ENCODE measurements at regions not wholly inside any gene's neighbourhood (a gene's known extent, or its start where the extent isn't known, plus 50 kb on each side); places are given as distances from the start of the nearest gene placed in this dataset.

GRCh38 chr5:43967165-43967564 is 364.2 kb downstream of the NNT start:
- intact Hi-C loops (cut with micrococcal nuclease; ENCODE audit: unreplicated experiment): no loop called here
- no peak for ATAC-seq
- Histone ChIP-seq H3K79me2 (ENCODE audit: insufficient read depth, low read length) (no peaks in the 10 kb centered on the region), H3K9me3 (ENCODE audit: low read length) (no peaks in the 10 kb centered on the region), H4K20me1 (ENCODE audit: insufficient read depth, low read length) (no peaks in the 10 kb centered on the region), H3K36me3 (replicated peaks in 1 of 2; ENCODE audit: control insufficient read depth in 1 of 2, insufficient read depth in 2 of 2, low read length in 2 of 2) (no peaks in the 10 kb centered on the region), H3K4me3 (replicated peaks in 1 of 3; ENCODE audit: insufficient read depth in 1 of 3, low read depth in 2 of 3, low read length in 3 of 3) (no peak overlapping the region), H2AFZ (ENCODE audit: low read length) (no peak overlapping the region), H3K4me1 (ENCODE audit: insufficient read depth, low read length) (no peaks in the 10 kb centered on the region), H3K9ac (ENCODE audit: insufficient read depth, low read depth, low read length) (no peak overlapping the region), H3K27ac (ENCODE audit: extremely low read length, insufficient read depth, low read length) (no peak overlapping the region), H3K4me2 (ENCODE audit: low read depth, low read length) (no peak overlapping the region), H3K27me3 (ENCODE audit: control insufficient read depth in 1 of 2, insufficient read depth in 2 of 2, low read length in 2 of 2) (no peaks in the 10 kb centered on the region)
- TF ChIP-seq ZNF816 (CRISPR knock-in tag; IDR thresholded peaks at IDR 0.05; ENCODE audit: borderline replicate concordance) (no peak), ZSCAN29 (CRISPR knock-in tag; conservative IDR thresholded peaks at IDR 0.05) (no peak), GFI1 (CRISPR knock-in tag; IDR thresholded peaks at IDR 0.05; ENCODE audit: borderline replicate concordance) (no peak), ZNF790 (CRISPR knock-in tag; IDR thresholded peaks at IDR 0.05; ENCODE audit: borderline replicate concordance) (no peak), ZNF251 (CRISPR knock-in tag; IDR thresholded peaks at IDR 0.05) (no peak), ZNF691 (CRISPR knock-in tag; IDR thresholded peaks at IDR 0.05; ENCODE audit: borderline replicate concordance, low read depth) (no peak), ZNF652 (CRISPR knock-in tag; IDR thresholded peaks at IDR 0.05; ENCODE audit: borderline replicate concordance, low read depth) (no peak), CC2D1A (CRISPR knock-in tag; IDR thresholded peaks at IDR 0.05) (no peak), NFE2 (CRISPR knock-in tag; IDR thresholded peaks at IDR 0.05) (no peak), ZNF264 (CRISPR knock-in tag; IDR thresholded peaks at IDR 0.05) (no peak), ZNF558 (CRISPR knock-in tag; IDR thresholded peaks at IDR 0.05; ENCODE audit: borderline replicate concordance) (no peak), PPARG (CRISPR knock-in tag; conservative IDR thresholded peaks at IDR 0.05) (no peak), TERF1 (CRISPR knock-in tag; IDR thresholded peaks at IDR 0.05) (no peak), IKZF5 (CRISPR knock-in tag; IDR thresholded peaks at IDR 0.05) (no peak), E2F5 (CRISPR knock-in tag; conservative IDR thresholded peaks at IDR 0.05) (no peak)
- no TSS peak for BruUV-seq (replicated peaks)
- ChIA-PET POLR2A (no interaction called here), CTCF (ENCODE audit: low intra/inter-chr PET ratio, low total read pairs) (no interaction called here)
- FAIRE-seq: no peak
- 27% methylated on average over 1 of the region's 1 CpG for WGBS (ENCODE audit: low lambda C conversion rate)
- no peak for DNase-seq (ENCODE audit: low spot score)
- in situ Hi-C loops (cut with HindIII; ENCODE audit: extremely low pct_ligation_motif_present, low pct_unique_long_range_greater_than_20kb): no loop called here

Measured in HepG2 (cell line).